ENCODE measurements at regions not wholly inside any gene's neighbourhood (a gene's known extent, or its start where the extent isn't known, plus 50 kb on each side); places are given as distances from the start of the nearest gene placed in this dataset.
"Not testable (repeated sequence)": the region's sequence is repeated elsewhere in the genome, so short reads cannot be mapped to it uniquely, and the experiment has no call there.

DNA sequence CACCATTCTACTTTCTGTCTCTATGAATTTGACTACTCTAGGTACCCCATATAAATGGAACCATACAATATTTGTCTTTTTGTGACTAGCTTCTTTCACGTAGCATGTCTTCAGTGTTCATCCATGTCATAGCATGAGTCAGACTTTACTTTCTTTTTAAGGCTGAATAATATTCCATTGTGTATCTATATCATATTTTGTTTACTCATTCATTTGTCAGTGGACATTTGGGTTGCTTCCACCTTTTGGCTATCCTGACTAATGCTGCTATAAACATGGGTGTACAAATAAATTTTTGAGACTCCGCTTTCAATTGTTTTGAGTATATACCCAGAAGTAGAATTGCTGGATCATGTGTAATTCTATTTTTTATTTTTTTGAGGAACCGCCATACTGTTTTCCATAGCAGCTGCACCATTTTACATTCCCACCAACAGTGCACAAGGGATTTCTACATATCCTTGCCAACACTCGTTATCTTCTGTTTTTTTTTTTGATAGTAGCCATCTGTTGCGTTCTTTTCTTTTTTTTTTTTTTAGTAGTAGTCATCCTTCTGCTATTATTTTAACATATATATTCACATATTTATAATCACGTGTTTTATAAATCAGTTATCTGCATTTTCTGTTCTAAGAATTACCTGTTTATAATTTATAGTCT lies 158.0 kb upstream of the MED14 start:
- no peak for DNase-seq

GRCh38 chrX:40895246-40895645 lies 159.9 kb upstream of the MED14 start:
- DNase-seq, result no peak

- no peak for DNase-seq
Measured at GRCh38 chrX:40897718-40898270, 162.5 kb upstream of the MED14 start.

GRCh38 chrX:40904739-40905138 lies 169.4 kb upstream of the MED14 start:
- DNase-seq, result not testable (repeated sequence)

GRCh38 chrX:40908026-40908425 lies 172.7 kb upstream of the MED14 start:
- DNase-seq, result no peak

DNA sequence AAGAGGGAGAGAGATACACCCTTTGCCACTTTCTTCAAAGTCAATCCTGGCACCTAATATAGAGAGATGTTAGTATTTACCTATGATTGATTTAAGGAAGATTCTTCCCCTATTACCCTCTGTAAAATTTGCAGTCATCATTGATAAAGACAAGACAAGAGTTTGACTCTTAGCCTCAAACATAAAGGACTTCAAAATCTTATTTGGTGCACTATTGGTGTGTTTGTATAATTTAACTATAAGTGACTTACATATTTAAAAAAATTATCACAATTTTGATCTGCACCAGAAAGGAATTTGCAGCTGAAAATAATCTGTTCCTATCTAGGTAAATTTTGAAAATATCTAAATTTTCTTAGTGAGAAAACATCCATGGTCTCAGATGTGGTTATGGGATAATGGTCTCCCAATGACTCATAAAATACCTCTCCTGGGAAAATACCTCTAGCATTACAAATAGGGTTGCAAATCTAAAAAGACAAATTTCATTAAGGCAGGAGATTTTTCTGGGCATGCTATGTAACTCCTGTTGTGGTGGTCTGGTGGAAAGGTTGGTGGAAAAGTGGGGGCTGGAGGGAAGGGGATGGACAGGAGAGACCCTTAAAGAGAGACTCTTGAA lies 173.6 kb upstream of the MED14 start:
- no peak for DNase-seq

GRCh38 chrX:40912166-40912565 lies 173.1 kb upstream of the USP9X start:
- DNase-seq, result no peak

DNA sequence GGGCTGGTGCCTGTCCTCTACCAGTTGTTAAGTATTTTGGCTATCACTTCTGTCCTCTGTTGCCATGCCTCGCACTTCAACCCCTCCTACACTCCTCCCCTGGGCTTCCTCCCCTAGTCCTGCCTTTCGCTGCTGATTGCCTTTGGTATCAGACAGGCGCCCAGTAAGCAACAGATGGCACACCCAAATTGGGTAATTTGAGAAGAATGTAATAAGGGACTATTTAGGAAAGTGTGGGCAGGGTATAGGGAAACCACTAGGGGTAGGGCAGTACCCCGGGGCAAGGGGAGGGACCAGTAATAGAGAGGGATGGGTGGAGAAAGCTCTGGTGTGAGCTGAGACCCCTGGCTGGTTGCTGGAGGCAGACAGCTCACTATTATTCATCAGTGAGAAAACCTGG lies 172.7 kb upstream of the USP9X start:
- DNase-seq, result no peak

- DNase-seq, result no peak
Measured at GRCh38 chrX:40920351-40920750, 164.9 kb upstream of the USP9X start.

- DNase-seq, result no peak
Measured at GRCh38 chrX:40922307-40922706, 162.9 kb upstream of the USP9X start.

DNA sequence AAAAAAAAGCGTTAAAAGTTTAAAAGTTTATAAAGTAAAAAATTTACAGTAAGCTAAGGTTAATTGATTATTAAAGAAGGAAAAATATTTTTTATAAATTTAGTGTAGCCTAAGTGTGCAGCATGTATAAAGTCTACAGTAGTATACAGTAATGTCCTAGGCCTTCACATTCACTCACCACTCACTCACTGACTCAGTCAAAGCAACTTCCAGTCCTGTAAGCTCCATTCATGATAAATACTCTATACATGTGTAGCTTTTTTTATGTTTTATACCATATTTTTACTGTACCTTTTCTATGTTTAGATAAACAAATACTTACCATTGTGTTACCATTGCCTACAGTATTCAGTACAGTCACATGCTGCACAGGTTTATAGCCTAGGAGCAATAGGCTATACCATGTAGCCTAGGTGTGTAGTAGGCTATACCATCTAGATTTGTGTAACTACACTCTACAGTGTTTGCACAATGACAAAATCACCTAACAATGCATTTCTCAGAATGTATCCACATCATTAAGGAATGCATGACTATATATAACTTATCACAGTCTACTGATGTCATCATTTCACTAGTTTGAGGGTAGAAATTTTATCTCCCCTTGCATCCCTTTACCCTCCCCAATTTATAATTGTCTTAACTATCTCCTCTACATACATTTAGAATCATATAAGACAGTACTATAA lies 158.4 kb upstream of the USP9X start:
- not testable (repeated sequence) for DNase-seq

- no peak for DNase-seq
Measured at GRCh38 chrX:40928076-40928475, 157.2 kb upstream of the USP9X start.

DNA sequence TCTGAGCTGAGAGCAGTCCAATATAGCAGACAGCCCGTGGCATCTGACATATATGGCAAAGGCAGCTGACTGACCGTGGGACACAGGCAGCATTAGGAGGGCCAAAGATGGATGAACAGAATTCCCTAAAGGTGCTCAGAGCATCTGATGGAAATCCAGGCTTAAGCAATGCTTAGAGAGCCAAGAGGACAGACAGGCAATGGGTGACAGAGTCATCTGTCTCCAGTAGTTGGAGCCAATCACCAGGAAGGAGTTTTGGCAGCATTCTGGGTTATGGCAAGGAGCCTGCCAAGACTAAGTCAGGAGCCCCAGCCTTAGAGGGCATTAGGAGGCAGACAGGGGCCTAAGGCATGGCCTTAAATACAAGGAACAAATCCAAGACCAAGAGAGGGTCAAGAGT lies 153.3 kb upstream of the USP9X start:
- no peak for DNase-seq

- DNase-seq, result no peak
Measured at GRCh38 chrX:40933132-40933705, 152.0 kb upstream of the USP9X start.

GRCh38 chrX:40933706-40934425 lies 151.4 kb upstream of the USP9X start:
- DNase-seq, result no peak

- DNase-seq, result no peak
Measured at GRCh38 chrX:40936827-40937226, 148.4 kb upstream of the USP9X start.

- DNase-seq, result no peak
Measured at GRCh38 chrX:40938423-40938822, 146.8 kb upstream of the USP9X start.

DNA sequence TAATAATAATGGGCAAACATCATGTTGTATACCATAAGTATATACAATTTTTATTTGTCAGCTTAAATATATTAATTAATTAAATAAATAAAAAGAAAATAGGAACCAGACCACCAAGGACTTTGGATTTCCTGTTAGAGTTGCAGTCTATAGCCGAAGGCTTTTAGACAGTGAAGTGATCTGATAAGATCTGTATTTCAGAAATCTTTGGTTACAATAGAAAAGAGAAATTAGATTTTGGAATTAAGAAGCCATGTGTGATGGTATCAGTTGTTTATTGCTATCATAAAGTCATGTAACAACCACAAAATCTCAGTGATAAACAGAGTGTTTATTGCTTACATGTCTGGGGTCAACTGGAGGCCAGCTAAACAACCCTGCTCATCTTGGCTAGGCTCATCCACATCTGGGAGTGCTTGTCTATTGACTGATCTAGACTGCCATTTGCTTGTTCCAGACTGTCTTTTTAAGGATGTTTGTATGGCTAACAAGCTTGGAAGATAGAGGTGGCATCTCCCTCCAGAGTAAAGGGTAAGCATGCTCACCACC lies 142.1 kb upstream of the USP9X start:
- no peak for DNase-seq

DNA sequence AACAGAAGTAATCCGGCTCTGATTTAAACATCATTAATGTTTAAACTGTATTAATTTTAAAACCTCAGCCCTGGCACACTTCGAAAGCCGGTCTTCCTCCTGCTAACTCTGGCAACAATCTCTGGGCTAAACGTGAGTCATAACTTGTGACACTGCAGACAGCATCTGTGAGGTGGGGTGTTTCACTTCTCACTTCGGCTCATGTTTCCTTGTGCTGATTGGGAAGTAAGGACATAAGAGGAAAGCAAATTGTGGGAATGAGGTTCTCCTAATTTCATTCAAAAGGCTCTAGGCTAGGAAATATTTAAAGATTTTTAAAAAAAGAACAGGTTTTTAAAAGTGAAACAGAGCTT lies 139.9 kb upstream of the USP9X start:
- DNase-seq, result peak; percentile 1

- DNase-seq, result no peak
Measured at GRCh38 chrX:40947276-40947675, 138.0 kb upstream of the USP9X start.

DNA sequence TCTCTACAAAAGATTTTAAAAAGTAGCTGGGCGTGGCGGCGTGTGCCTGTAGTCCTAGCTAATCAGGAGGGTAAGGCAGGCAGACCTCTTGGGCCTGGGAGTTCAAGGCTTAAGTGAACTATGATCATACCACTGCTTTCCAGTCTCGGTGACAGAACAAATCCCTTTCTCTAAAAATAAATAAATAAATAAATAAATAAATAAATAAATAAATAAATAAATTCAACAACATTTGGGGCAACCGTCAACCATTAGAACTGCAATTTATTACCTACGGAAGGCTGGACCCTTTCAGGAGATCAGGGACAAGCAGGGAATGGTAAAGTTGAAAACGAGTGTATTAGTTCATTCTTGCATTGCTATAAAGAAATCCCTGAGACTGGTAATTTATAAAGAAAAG lies 136.2 kb upstream of the USP9X start:
- DNase-seq, result no peak

- DNase-seq, result no peak
Measured at GRCh38 chrX:40950546-40950945, 134.7 kb upstream of the USP9X start.

- not testable (repeated sequence) for DNase-seq
Measured at GRCh38 chrX:40951407-40951806, 133.8 kb upstream of the USP9X start.
